GM12878 (cell line): ENCODE measurements at regions not wholly inside any gene's neighbourhood (a gene's known extent, or its start where the extent isn't known, plus 50 kb on each side); places are given as distances from the start of the nearest gene placed in this dataset.

ENCODE experiments used
- ATAC-seq: fragments of 200-7000 bp; cut with Tn5 transposase; 3 replicates; pipeline ENCODE4 v1.9.1; 2020; ENCODE audit warnings: mild to moderate bottlenecking, moderate library complexity
- BruUV-seq: library from RNA; stranded (reverse); fragments of 400-500 nt; replicated peaks from 2 replicates; lab custom pipeline; 2021; lab: Mats Ljungman, UMichigan
- CTCF ChIA-PET: fragments of 300-600 bp; sonication (Branson Sonifier 250); formaldehyde crosslinking; extraction: SDS; loops from one replicate; lab custom pipeline; 2021; ENCODE audit warnings: inconsistent platforms; lab: Yijun Ruan, JAX
- POLR2A ChIA-PET: fragments of 350-600 bp; formaldehyde crosslinking; extraction: SDS; loops from one replicate; lab custom pipeline; 2021; ENCODE audit warnings: inconsistent platforms; lab: Charles Lee
- RAD21 ChIA-PET: fragments of 300-600 bp; sonication (Branson Sonifier 250); formaldehyde crosslinking; loops from one replicate; lab custom pipeline; 2023; ENCODE audit warnings: antibody characterized with exemption; ENCODE audit not compliant: unreplicated experiment; lab: Charles Lee
- SMC1A ChIA-PET: fragments of 300-600 bp; sonication (Branson Sonifier 250); formaldehyde crosslinking; loops from one replicate; lab custom pipeline; 2023; ENCODE audit not compliant: unreplicated experiment, uncharacterized antibody; lab: Charles Lee
- DNase-seq: peaks from one replicate; pipeline ENCODE4 v3.0.0-alpha.2; 2011; ENCODE audit warnings: low read depth, low spot score
- FAIRE-seq: peaks from 3 replicates; lab custom pipeline; 2011; peaks lifted over from hg19 to GRCh38; lab: Jason Lieb, UNC
- H2AFZ ChIP-seq: 2 replicates; pipeline ENCODE4 v1.6.0; 2011; ENCODE audit warnings: low read depth, low read length, control low read depth; ENCODE audit not compliant: control insufficient read depth
- H3K27ac ChIP-seq: 2 replicates; pipeline ENCODE4 v1.5.1; 2011; ENCODE audit warnings: control low read depth; ENCODE audit not compliant: control insufficient read depth, insufficient read depth
- H3K27me3 ChIP-seq, 2 experiments: replicated peaks in 1 of 2; 2 replicates each; pipeline versions ENCODE4 v1.6.0 to v1.6.1; 2011; ENCODE audit warnings: low read length in 1 of 2; ENCODE audit not compliant: control insufficient read depth in 2 of 2, insufficient read depth in 2 of 2
- H3K36me3 ChIP-seq, 2 experiments: 2 replicates each; pipeline ENCODE4 v1.5.1; 2011; ENCODE audit warnings: low read length in 1 of 2; ENCODE audit not compliant: control insufficient read depth in 2 of 2, insufficient read depth in 2 of 2
- H3K4me1 ChIP-seq: 2 replicates; pipeline ENCODE4 v1.6.1; 2011; ENCODE audit warnings: mild to moderate bottlenecking, low read length, moderate library complexity, mixed read lengths; ENCODE audit not compliant: control insufficient read depth, insufficient read depth
- H3K4me2 ChIP-seq: 2 replicates; pipeline ENCODE4 v1.6.0; 2011; ENCODE audit warnings: control low read depth; ENCODE audit not compliant: control insufficient read depth, insufficient read depth
- H3K4me3 ChIP-seq: fragments of 200-600 bp; sonication (generic); 2 replicates; pipeline ENCODE4 v1.5.1; 2016
- H3K79me2 ChIP-seq: 2 replicates; pipeline ENCODE4 v1.6.0; 2011; ENCODE audit warnings: low read length; ENCODE audit not compliant: control insufficient read depth, insufficient read depth
- H3K9ac ChIP-seq: 2 replicates; pipeline ENCODE4 v1.8.0; 2011; ENCODE audit warnings: low read length, control low read depth, mixed read lengths; ENCODE audit not compliant: control insufficient read depth, insufficient read depth
- H3K9me3 ChIP-seq: replicated peaks from 3 replicates; pipeline ENCODE4 v1.5.1; 2011; ENCODE audit warnings: mild to moderate bottlenecking, low read length; ENCODE audit not compliant: control insufficient read depth, insufficient read depth
- H4K20me1 ChIP-seq: 2 replicates; pipeline ENCODE4 v1.6.0; 2011; ENCODE audit not compliant: control insufficient read depth, insufficient read depth
- FOXK2 ChIP-seq: fragments of 450-650 bp; IDR thresholded peaks from 2 replicates; pipeline ENCODE4 v1.6.1; 2017; ENCODE audit warnings: mild to moderate bottlenecking, moderate library complexity
- HCFC1 ChIP-seq: fragments of 150-350 bp; IDR thresholded peaks from 2 replicates; pipeline ENCODE4 v1.6.1; 2014; ENCODE audit warnings: low read length
- IKZF2 ChIP-seq, 2 experiments: fragments of 450-650 bp; IDR thresholded peaks; 2 replicates each; pipeline ENCODE4 v1.6.1; 2017; ENCODE audit warnings: mild to moderate bottlenecking in 2 of 2, moderate library complexity in 2 of 2
- NFXL1 ChIP-seq: fragments of 450-650 bp; IDR thresholded peaks from 2 replicates; pipeline ENCODE4 v1.6.1; 2017; ENCODE audit warnings: antibody characterized with exemption, mild to moderate bottlenecking, borderline replicate concordance
- SIN3A ChIP-seq: IDR thresholded peaks from 2 replicates; pipeline ENCODE4 v1.6.1; 2012; ENCODE audit warnings: low read depth, low read length, improper control_type of control experiment
- ZBED1 ChIP-seq: IDR thresholded peaks from 2 replicates; pipeline ENCODE4 v1.6.1; 2016; ENCODE audit warnings: borderline replicate concordance
- WGBS: methylation state at CpG from one replicate; pipeline ENCODE4 v1.1.6; 2016; ENCODE audit warnings: low lambda C conversion rate; ENCODE audit not compliant: insufficient replicate concordance, insufficient coverage; ENCODE audit errors: missing lambda C conversion rate; 5-methylcytosine and 5-hydroxymethylcytosine counted together
- in situ Hi-C: fragments of 300-500 bp; cut with MboI; formaldehyde crosslinking; loops from 9 replicates; pipeline ENCODE4 v1.14.3; 2018; ENCODE audit warnings: mixed read lengths
- intact Hi-C: fragments of 100-400 bp; cut with micrococcal nuclease; formaldehyde crosslinking; loops from one replicate; pipeline ENCODE4 v1.14.2; 2022; ENCODE audit not compliant: unreplicated experiment
- TF ChIP-seq, protein P1 (sequence below): IDR thresholded peaks from 2 replicates; pipeline ENCODE4 v1.6.1; 2012; ENCODE audit warnings: low read depth, low read length, improper control_type of control experiment
- TF ChIP-seq, protein P2 (sequence below): fragments of 150-350 bp; IDR thresholded peaks from 2 replicates; pipeline ENCODE4 v1.6.1; 2014; ENCODE audit warnings: mild to moderate bottlenecking, low read depth, low read length
- TF ChIP-seq, protein P3 (sequence below): fragments of 450-650 bp; IDR thresholded peaks from 2 replicates; pipeline ENCODE4 v1.6.1; 2017; ENCODE audit warnings: mild to moderate bottlenecking
- TF ChIP-seq, protein P4 (sequence below): fragments of 450-650 bp; conservative IDR thresholded peaks from 2 replicates; pipeline ENCODE4 v1.6.1; 2017; ENCODE audit warnings: mild to moderate bottlenecking, moderate library complexity
- TF ChIP-seq, protein P5 (sequence below): IDR thresholded peaks from 2 replicates; pipeline ENCODE4 v1.6.1; 2011; ENCODE audit warnings: borderline replicate concordance, low read depth, mild to moderate bottlenecking, moderate library complexity, mixed read lengths, low read length; ENCODE audit not compliant: insufficient read depth; ENCODE audit errors: extremely low read length

DNA sequence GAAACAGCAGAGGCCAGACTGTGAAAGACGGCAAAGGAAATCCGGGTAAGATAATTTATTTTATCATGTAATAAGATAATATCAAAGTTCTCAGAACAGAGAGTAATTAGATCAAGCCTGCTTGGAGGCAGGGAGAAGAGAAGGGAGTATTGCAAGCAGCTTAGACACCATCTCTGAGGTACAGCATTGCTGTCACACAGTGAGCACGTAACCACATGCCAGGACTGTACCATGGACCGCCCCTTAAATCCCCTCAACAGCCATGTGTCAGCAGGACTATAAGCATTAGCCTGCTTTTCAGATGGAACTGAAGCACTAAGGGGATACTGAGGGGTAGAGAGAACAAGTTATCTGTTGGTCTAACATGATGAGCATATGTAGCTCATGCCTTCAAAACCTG is 141.5 kb downstream of the C6orf118 start (continued):
- TF ChIP-seq, protein P1, sequence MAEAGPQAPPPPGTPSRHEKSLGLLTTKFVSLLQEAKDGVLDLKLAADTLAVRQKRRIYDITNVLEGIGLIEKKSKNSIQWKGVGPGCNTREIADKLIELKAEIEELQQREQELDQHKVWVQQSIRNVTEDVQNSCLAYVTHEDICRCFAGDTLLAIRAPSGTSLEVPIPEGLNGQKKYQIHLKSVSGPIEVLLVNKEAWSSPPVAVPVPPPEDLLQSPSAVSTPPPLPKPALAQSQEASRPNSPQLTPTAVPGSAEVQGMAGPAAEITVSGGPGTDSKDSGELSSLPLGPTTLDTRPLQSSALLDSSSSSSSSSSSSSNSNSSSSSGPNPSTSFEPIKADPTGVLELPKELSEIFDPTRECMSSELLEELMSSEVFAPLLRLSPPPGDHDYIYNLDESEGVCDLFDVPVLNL = no peak
- TF ChIP-seq, protein P2, sequence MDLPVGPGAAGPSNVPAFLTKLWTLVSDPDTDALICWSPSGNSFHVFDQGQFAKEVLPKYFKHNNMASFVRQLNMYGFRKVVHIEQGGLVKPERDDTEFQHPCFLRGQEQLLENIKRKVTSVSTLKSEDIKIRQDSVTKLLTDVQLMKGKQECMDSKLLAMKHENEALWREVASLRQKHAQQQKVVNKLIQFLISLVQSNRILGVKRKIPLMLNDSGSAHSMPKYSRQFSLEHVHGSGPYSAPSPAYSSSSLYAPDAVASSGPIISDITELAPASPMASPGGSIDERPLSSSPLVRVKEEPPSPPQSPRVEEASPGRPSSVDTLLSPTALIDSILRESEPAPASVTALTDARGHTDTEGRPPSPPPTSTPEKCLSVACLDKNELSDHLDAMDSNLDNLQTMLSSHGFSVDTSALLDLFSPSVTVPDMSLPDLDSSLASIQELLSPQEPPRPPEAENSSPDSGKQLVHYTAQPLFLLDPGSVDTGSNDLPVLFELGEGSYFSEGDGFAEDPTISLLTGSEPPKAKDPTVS = no peak
- no peak for TF ChIP-seq HCFC1
- TF ChIP-seq SIN3A = no peak
- TF ChIP-seq, protein P3, sequence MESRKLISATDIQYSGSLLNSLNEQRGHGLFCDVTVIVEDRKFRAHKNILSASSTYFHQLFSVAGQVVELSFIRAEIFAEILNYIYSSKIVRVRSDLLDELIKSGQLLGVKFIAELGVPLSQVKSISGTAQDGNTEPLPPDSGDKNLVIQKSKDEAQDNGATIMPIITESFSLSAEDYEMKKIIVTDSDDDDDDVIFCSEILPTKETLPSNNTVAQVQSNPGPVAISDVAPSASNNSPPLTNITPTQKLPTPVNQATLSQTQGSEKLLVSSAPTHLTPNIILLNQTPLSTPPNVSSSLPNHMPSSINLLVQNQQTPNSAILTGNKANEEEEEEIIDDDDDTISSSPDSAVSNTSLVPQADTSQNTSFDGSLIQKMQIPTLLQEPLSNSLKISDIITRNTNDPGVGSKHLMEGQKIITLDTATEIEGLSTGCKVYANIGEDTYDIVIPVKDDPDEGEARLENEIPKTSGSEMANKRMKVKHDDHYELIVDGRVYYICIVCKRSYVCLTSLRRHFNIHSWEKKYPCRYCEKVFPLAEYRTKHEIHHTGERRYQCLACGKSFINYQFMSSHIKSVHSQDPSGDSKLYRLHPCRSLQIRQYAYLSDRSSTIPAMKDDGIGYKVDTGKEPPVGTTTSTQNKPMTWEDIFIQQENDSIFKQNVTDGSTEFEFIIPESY = no peak

DNA sequence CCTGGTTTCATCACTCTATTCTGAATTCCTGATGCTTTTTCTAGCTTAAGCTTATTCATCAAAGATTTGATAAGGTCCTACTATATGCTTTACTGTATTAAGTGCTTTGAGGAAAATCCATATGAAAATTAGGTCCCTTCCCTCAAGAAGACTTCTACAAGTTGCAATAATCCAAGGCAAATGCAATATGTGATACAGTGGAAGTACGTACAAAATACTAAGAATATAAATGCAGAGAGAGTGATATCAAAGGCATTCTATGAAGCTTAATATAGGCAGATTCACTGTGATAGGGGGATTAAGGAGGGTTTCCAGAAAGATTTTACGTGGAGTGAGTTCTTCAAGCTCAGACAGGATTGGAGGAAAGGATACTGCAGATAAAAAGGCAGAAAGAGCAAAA is 142.1 kb downstream of the C6orf118 start:
- 25% methylated on average over 2 of the region's 2 CpGs for WGBS
- ChIA-PET RAD21 (no interaction called here), CTCF (interaction anchor here (0.7 kb wide), 1 partner anchor 52 kb away, joined by 3 read pairs; no protein-coding TSS in a partner anchor), SMC1A (no interaction called here), POLR2A (no interaction called here)
- FAIRE-seq (no peak), ATAC-seq (no peak), DNase-seq (no peak)
- in situ Hi-C loops = no loop called here
- Histone ChIP-seq H3K4me1 (no peaks in the 10 kb centered on the region), H3K36me3 (no peaks in the 10 kb centered on the region), H3K9ac (no peak overlapping the region), H3K27ac (no peak overlapping the region), H3K4me3 (no peak overlapping the region), H3K27me3 (no peaks in the 10 kb centered on the region), H2AFZ (no peak overlapping the region), H4K20me1 (no peaks in the 10 kb centered on the region), H3K9me3 (no peaks in the 10 kb centered on the region), H3K4me2 (no peak overlapping the region), H3K79me2 (no peaks in the 10 kb centered on the region)
- intact Hi-C loops = no loop called here
- BruUV-seq = no TSS peak
- TF ChIP-seq IKZF2 (IDR thresholded peaks at IDR 0.05) (no peak), ZBED1 (no peak), NFXL1 (no peak), FOXK2 (no peak)
- TF ChIP-seq, protein P4, sequence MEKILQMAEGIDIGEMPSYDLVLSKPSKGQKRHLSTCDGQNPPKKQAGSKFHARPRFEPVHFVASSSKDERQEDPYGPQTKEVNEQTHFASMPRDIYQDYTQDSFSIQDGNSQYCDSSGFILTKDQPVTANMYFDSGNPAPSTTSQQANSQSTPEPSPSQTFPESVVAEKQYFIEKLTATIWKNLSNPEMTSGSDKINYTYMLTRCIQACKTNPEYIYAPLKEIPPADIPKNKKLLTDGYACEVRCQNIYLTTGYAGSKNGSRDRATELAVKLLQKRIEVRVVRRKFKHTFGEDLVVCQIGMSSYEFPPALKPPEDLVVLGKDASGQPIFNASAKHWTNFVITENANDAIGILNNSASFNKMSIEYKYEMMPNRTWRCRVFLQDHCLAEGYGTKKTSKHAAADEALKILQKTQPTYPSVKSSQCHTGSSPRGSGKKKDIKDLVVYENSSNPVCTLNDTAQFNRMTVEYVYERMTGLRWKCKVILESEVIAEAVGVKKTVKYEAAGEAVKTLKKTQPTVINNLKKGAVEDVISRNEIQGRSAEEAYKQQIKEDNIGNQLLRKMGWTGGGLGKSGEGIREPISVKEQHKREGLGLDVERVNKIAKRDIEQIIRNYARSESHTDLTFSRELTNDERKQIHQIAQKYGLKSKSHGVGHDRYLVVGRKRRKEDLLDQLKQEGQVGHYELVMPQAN = no peak
- TF ChIP-seq, protein P5, sequence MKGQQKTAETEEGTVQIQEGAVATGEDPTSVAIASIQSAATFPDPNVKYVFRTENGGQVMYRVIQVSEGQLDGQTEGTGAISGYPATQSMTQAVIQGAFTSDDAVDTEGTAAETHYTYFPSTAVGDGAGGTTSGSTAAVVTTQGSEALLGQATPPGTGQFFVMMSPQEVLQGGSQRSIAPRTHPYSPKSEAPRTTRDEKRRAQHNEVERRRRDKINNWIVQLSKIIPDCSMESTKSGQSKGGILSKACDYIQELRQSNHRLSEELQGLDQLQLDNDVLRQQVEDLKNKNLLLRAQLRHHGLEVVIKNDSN = no peak
